A549 (cell line): ENCODE measurements at regions not wholly inside any gene's neighbourhood (a gene's known extent, or its start where the extent isn't known, plus 50 kb on each side); places are given as distances from the start of the nearest gene placed in this dataset.

Experiments
- ATAC-seq, 2 experiments: fragments of 200-7000 bp in 1 of 2; fragments of >200 bp in 1 of 2; cut with Nextera tagmentation in 1 of 2; cut with Tn5 transposase in 1 of 2; 3 replicates each; pipeline versions ENCODE4 v1.8.0 to v1.9.1; 2018 to 2020; ENCODE audit warnings: mild to moderate bottlenecking in 1 of 2, moderate library complexity in 1 of 2
- CTCF ChIA-PET: fragments of 300-600 bp; sonication (Branson Sonifier 250); formaldehyde crosslinking; extraction: SDS; loops from one replicate; lab custom pipeline; 2021; ENCODE audit warnings: antibody characterized with exemption, inconsistent platforms; lab: Yijun Ruan, JAX
- POLR2A ChIA-PET: fragments of 350-600 bp; formaldehyde crosslinking; extraction: SDS; loops from one replicate; lab custom pipeline; 2021; ENCODE audit warnings: antibody characterized with exemption, inconsistent platforms; lab: Yijun Ruan, JAX
- DNase-seq, 2 experiments: peaks; one replicate each; pipeline versions ENCODE4 v3.0.0 to v3.0.0-alpha.2; 2011 to 2016; ENCODE audit warnings: low read depth in 1 of 2, low spot score in 1 of 2
- FAIRE-seq: peaks from 2 replicates; lab custom pipeline; 2011; peaks lifted over from hg19 to GRCh38; lab: Jason Lieb, UNC
- H3K27ac ChIP-seq, 2 experiments: fragments of >200 bp; sonication (Bioruptor Twin); formaldehyde crosslinking; 3 replicates each; pipeline ENCODE4 v1.5.1; 2016 to 2017
- H3K4me1 ChIP-seq: fragments of >200 bp; sonication (Bioruptor Twin); formaldehyde crosslinking; 3 replicates; pipeline ENCODE4 v1.6.1; 2016
- H3K4me2 ChIP-seq: fragments of >200 bp; sonication (Bioruptor Twin); formaldehyde crosslinking; 3 replicates; pipeline ENCODE4 v1.6.1; 2016
- H3K4me3 ChIP-seq: fragments of >200 bp; sonication (Bioruptor Twin); formaldehyde crosslinking; 3 replicates; pipeline ENCODE4 v1.5.1; 2016
- H3K9me3 ChIP-seq: fragments of >200 bp; sonication (Bioruptor Twin); formaldehyde crosslinking; 3 replicates; pipeline ENCODE4 v1.6.1; 2016
- BHLHE40 ChIP-seq: IDR thresholded peaks from 2 replicates; pipeline ENCODE4 v1.6.1; 2012; ENCODE audit warnings: low read depth, low read length, inconsistent platforms
- CHD2 ChIP-seq: fragments of 150-350 bp; IDR thresholded peaks from 2 replicates; pipeline ENCODE4 v1.6.1; 2014; ENCODE audit warnings: low read length; ENCODE audit not compliant: partially characterized antibody
- EHF ChIP-seq: fragments of 250-450 bp; sonication (Bioruptor Pico); IDR thresholded peaks from 2 replicates; pipeline ENCODE4 v1.5.0; 2020; ENCODE audit warnings: mild to moderate bottlenecking
- FOXS1 ChIP-seq: fragments of 250-450 bp; sonication (Bioruptor Pico); IDR thresholded peaks from 2 replicates; pipeline ENCODE4 v1.5.0; 2020; ENCODE audit warnings: mild to moderate bottlenecking, moderate library complexity
- HDAC2 ChIP-seq: fragments of 200-600 bp; sonication (generic); IDR thresholded peaks from 2 replicates; pipeline ENCODE4 v1.6.1; 2016
- HMGXB4 ChIP-seq: fragments of 250-450 bp; sonication (Bioruptor Pico); IDR thresholded peaks from 2 replicates; pipeline ENCODE4 v1.5.0; 2021; ENCODE audit warnings: mild to moderate bottlenecking, moderate library complexity, borderline replicate concordance
- HOXA7 ChIP-seq: fragments of 250-450 bp; sonication (Bioruptor Pico); IDR thresholded peaks from 2 replicates; pipeline ENCODE4 v1.5.0; 2020; ENCODE audit warnings: mild to moderate bottlenecking, moderate library complexity
- HOXB13 ChIP-seq: fragments of 250-450 bp; sonication (Bioruptor Pico); IDR thresholded peaks from 2 replicates; pipeline ENCODE4 v1.5.0; 2020; ENCODE audit warnings: low read depth, mild to moderate bottlenecking, moderate library complexity
- JUN ChIP-seq, 2 experiments: fragments of >200 bp; sonication (Bioruptor Twin); formaldehyde crosslinking; IDR thresholded peaks; 2 replicates in 1 of 2; 3 replicates in 1 of 2; pipeline ENCODE4 v1.6.1; 2016 to 2017
- JUNB ChIP-seq: fragments of >200 bp; sonication (Bioruptor Twin); formaldehyde crosslinking; IDR thresholded peaks from 2 replicates; pipeline ENCODE4 v1.6.1; 2016
- MAFK ChIP-seq: fragments of 450-650 bp; IDR thresholded peaks from 2 replicates; pipeline ENCODE4 v1.6.1; 2014; ENCODE audit not compliant: partially characterized antibody
- MAX ChIP-seq: IDR thresholded peaks from 2 replicates; pipeline ENCODE4 v1.6.1; 2012
- NPAS2 ChIP-seq: fragments of 250-450 bp; sonication (Bioruptor Pico); IDR thresholded peaks from 2 replicates; pipeline ENCODE4 v1.8.0; 2022; ENCODE audit warnings: mild to moderate bottlenecking, moderate library complexity, borderline replicate concordance
- NR3C1 ChIP-seq: fragments of >200 bp; sonication (Bioruptor Twin); formaldehyde crosslinking; IDR thresholded peaks from 3 replicates; pipeline ENCODE4 v1.6.1; 2017
- POLR2A ChIP-seq: IDR thresholded peaks from 2 replicates; pipeline ENCODE4 v1.6.1; 2012; ENCODE audit warnings: mild to moderate bottlenecking, low read length
- POLR2AphosphoS2 ChIP-seq: conservative IDR thresholded peaks from 2 replicates; pipeline ENCODE4 v1.6.1; 2012; ENCODE audit warnings: low read length, improper control_type of control experiment, inconsistent platforms
- RARB ChIP-seq: fragments of 250-450 bp; sonication (Bioruptor Pico); IDR thresholded peaks from 2 replicates; pipeline ENCODE4 v1.8.0; 2021; ENCODE audit warnings: mild to moderate bottlenecking, moderate library complexity
- RFX5 ChIP-seq: fragments of 450-650 bp; IDR thresholded peaks from 2 replicates; pipeline ENCODE4 v1.7.1; 2014; ENCODE audit warnings: antibody characterized with exemption, mild to moderate bottlenecking, moderate library complexity
- SMC3 ChIP-seq: fragments of >200 bp; sonication (Bioruptor Twin); formaldehyde crosslinking; IDR thresholded peaks from 3 replicates; pipeline ENCODE4 v1.6.1; 2018; ENCODE audit warnings: inconsistent platforms
- TP53 ChIP-seq: fragments of 250-450 bp; sonication (Bioruptor Pico); IDR thresholded peaks from 2 replicates; pipeline ENCODE4 v1.5.0; 2021; ENCODE audit warnings: mild to moderate bottlenecking, moderate library complexity
- ZFP36 ChIP-seq: fragments of 450-650 bp; IDR thresholded peaks from 2 replicates; pipeline ENCODE4 v1.6.1; 2014; ENCODE audit warnings: borderline replicate concordance; ENCODE audit not compliant: partially characterized antibody
- ZSCAN20 ChIP-seq: fragments of 250-450 bp; sonication (Bioruptor Pico); IDR thresholded peaks from 2 replicates; pipeline ENCODE4 v1.8.0; 2022; ENCODE audit warnings: mild to moderate bottlenecking, moderate library complexity
- WGBS: methylation state at CpG from one replicate; pipeline ENCODE4 v1.1.6; 2017; ENCODE audit errors: missing lambda C conversion rate; 5-methylcytosine and 5-hydroxymethylcytosine counted together
- TF ChIP-seq, protein P1 (sequence below): fragments of 450-650 bp; IDR thresholded peaks from 2 replicates; pipeline ENCODE4 v1.6.1; 2014; ENCODE audit warnings: antibody characterized with exemption
- TF ChIP-seq, protein P2 (sequence below): fragments of >200 bp; sonication (Bioruptor Twin); formaldehyde crosslinking; IDR thresholded peaks from 3 replicates; pipeline ENCODE4 v1.6.1; 2016
- TF ChIP-seq, protein P3 (sequence below): fragments of >200 bp; sonication (Bioruptor Twin); formaldehyde crosslinking; IDR thresholded peaks from 2 replicates; pipeline ENCODE4 v1.6.1; 2016
- TF ChIP-seq, protein P4 (sequence below): fragments of 150-350 bp; IDR thresholded peaks from 2 replicates; pipeline ENCODE4 v1.6.1; 2014; ENCODE audit warnings: low read depth, mild to moderate bottlenecking, low read length

- TF ChIP-seq, protein P1, sequence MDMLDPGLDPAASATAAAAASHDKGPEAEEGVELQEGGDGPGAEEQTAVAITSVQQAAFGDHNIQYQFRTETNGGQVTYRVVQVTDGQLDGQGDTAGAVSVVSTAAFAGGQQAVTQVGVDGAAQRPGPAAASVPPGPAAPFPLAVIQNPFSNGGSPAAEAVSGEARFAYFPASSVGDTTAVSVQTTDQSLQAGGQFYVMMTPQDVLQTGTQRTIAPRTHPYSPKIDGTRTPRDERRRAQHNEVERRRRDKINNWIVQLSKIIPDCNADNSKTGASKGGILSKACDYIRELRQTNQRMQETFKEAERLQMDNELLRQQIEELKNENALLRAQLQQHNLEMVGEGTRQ = no peak
- TF ChIP-seq HOXB13 (CRISPR knock-in tag) (no peak), HOXA7 (CRISPR knock-in tag) (no peak), ZFP36 (no peak), MAX (no peak)
Measured at GRCh38 chr11:106399624-106400023, 322.2 kb downstream of the AASDHPPT start (continued).

GRCh38 chr11:106400949-106401570 is 323.6 kb downstream of the AASDHPPT start:
- TF ChIP-seq ZSCAN20 (no peak), HMGXB4 (CRISPR knock-in tag) (no peak), MAFK (no peak), JUN (IDR thresholded peaks at IDR 0.05) (no peak), POLR2A (no peak), NPAS2 (CRISPR knock-in tag) (no peak)
- TF ChIP-seq, all 56 proteins: peak for 0
- no peak overlapping the region for H3K4me2 ChIP-seq
- no peak for FAIRE-seq
- no peak for ATAC-seq
- DNase-seq = no peak
- peak overlapping the region in 1 of 2 experiments; percentile 48; a peak in 1 of 6 replicates for H3K27ac ChIP-seq
- POLR2A ChIA-PET = no interaction called here
- peaks cover 5% of the 10 kb centered on the region; the same call in 2 of the 3 replicates for H3K9me3 ChIP-seq
- CTCF ChIA-PET = no interaction called here
- no peak overlapping the region for H3K4me3 ChIP-seq
- H3K4me1 ChIP-seq = peaks cover 26% of the 10 kb centered on the region
- 86% methylated on average over 5 of the region's 5 CpGs for WGBS

DNA sequence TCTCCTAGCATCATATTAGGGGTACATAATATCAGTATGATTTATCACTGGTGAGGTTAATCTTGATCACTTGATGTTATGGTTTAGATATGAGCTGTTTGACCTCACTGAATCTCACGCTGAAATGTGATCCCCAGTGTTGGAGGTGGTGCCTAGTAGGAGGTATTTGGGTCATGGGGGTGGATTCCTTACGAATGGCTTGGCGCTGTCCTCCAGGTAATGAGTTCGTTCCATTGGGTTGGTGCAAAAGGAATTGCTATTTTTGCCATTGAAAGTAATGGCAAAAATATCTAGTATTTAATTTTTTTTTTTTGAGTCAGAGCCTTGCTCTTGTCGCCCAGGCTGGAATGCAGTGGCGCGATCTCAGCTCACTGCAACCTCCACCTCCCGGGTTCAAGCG is 326.3 kb downstream of the AASDHPPT start:
- WGBS = 89% methylated on average over 9 of the region's 9 CpGs
- ChIA-PET POLR2A (no interaction called here), CTCF (no interaction called here)
- FAIRE-seq = no peak
- Histone ChIP-seq H3K9me3 (no peaks in the 10 kb centered on the region), H3K4me1 (peaks cover 12% of the 10 kb centered on the region), H3K4me2 (no peak overlapping the region), H3K27ac (no peak overlapping the region), H3K4me3 (no peak overlapping the region)
- TF ChIP-seq, protein P1 = no peak
- TF ChIP-seq, protein P2, sequence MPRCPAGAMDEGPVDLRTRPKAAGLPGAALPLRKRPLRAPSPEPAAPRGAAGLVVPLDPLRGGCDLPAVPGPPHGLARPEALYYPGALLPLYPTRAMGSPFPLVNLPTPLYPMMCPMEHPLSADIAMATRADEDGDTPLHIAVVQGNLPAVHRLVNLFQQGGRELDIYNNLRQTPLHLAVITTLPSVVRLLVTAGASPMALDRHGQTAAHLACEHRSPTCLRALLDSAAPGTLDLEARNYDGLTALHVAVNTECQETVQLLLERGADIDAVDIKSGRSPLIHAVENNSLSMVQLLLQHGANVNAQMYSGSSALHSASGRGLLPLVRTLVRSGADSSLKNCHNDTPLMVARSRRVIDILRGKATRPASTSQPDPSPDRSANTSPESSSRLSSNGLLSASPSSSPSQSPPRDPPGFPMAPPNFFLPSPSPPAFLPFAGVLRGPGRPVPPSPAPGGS = no peak
- TF ChIP-seq RARB (CRISPR knock-in tag) (no peak), NR3C1 (no peak), JUNB (no peak), RFX5 (no peak), FOXS1 (CRISPR knock-in tag) (no peak), MAX (no peak), SMC3 (no peak), BHLHE40 (no peak), POLR2AphosphoS2 (no peak), CHD2 (no peak), TP53 (CRISPR knock-in tag) (no peak), EHF (CRISPR knock-in tag) (no peak), NPAS2 (CRISPR knock-in tag) (no peak), HDAC2 (no peak)
- TF ChIP-seq, protein P3, sequence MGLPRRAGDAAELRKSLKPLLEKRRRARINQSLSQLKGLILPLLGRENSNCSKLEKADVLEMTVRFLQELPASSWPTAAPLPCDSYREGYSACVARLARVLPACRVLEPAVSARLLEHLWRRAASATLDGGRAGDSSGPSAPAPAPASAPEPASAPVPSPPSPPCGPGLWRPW = no peak
- TF ChIP-seq, protein P4, sequence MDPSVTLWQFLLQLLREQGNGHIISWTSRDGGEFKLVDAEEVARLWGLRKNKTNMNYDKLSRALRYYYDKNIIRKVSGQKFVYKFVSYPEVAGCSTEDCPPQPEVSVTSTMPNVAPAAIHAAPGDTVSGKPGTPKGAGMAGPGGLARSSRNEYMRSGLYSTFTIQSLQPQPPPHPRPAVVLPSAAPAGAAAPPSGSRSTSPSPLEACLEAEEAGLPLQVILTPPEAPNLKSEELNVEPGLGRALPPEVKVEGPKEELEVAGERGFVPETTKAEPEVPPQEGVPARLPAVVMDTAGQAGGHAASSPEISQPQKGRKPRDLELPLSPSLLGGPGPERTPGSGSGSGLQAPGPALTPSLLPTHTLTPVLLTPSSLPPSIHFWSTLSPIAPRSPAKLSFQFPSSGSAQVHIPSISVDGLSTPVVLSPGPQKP = no peak
- no peak for DNase-seq
- ATAC-seq = no peak
